NCI-H2107 treated with DMSO at 0.1 percent for 48 hours (cell line): ENCODE measurements at regions not wholly inside any gene's neighbourhood (a gene's known extent, or its start where the extent isn't known, plus 50 kb on each side); places are given as distances from the start of the nearest gene placed in this dataset.
"Not testable (repeated sequence)": the region's sequence is repeated elsewhere in the genome, so short reads cannot be mapped to it uniquely, and the experiment has no call there.

Experiments used
- DNase-seq: peaks from one replicate; lab custom pipeline; 2025; ENCODE audit not compliant: unreplicated experiment; lab: John Stamatoyannopoulos, UW

DNA sequence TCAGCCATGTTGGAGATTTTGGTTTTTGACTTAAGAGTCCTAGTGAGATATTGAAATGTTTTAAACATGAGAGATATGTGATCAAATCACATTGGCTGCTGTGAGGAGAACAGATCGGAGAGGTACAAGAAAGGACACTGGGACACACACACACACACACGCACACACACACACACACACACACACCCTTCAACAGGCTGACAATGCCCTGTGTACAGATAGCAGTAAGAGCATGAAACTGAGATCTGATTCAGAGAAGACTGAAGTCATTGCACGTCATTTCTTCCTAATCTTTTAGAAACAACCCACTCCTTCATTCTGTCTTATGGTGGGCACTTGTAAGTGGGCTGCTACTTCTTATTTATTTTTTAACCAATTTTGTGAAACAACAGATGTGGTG is 200.5 kb upstream of the E2F8 start:
- DNase-seq, result no peak

DNA sequence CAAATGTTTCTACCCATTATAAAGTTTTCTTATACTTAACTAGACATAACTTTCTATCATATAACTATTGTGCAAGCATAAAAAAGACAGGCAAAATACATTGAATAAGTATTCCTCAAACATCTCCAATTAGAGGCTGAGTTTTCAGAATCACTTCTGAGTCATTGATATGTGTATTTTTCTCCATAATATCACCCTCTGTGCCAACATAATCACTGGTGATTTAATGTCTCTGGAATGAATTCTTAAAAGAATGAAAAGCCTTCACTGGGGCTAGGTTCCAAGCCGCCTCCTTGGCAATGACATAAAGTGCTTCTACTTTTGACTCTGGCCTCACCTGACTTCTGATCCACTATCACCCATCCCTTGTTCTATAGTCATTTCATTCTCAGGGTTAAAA is 197.0 kb upstream of the E2F8 start:
- DNase-seq, result no peak

- no peak for DNase-seq
Observed at GRCh38 chr11:19436932-19437331, 196.2 kb upstream of the E2F8 start.

DNA sequence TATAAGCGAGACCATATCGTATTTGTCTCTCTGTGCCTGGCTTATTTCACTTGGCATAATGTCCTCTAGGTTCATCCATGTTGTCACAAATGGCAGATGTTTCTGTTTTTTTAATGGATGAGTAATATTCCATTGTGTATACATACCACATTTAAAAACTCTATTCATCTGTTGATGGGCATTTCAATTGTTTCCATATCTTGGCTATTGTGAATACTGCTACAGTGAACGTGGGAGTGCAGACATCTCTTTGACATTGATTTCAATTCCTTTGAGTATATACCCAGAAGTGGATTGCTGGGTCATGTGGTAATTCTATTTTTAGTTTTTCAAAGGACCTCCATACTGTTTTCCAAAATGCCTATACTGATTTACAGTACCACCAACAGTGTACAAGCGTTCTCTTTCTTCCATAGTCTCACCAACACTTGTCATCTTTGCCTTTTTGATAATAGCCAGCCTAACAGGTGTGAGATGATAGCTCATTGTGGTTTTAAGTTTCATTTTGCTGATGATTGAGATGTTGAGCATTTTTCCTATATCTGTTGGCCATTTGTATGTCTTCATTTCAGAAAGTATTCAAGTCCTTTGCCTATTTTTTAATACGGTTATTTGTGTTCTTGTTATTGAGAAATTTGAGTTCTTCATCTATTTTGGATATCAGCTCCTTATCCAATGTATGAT is 194.7 kb upstream of the E2F8 start:
- DNase-seq, result no peak

DNA sequence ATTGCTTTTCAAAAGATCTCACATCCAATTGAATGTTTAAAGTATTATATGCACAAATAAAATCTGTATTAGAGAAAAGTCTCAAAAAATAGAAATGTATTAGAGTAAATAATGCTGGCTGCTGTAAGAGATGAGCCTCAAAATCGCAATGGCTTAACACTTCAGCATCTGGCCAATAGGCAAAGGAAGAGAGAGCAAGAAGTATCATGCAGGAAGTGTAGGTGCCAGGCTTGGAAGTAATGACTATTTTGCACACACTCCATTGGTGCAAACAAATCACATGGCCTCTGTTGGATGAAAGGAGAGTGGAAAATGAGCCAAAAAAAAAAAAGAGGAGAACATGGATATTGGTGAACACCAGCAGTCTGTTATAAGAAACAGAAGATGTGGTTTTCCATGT is 193.0 kb upstream of the E2F8 start:
- no peak for DNase-seq

DNA sequence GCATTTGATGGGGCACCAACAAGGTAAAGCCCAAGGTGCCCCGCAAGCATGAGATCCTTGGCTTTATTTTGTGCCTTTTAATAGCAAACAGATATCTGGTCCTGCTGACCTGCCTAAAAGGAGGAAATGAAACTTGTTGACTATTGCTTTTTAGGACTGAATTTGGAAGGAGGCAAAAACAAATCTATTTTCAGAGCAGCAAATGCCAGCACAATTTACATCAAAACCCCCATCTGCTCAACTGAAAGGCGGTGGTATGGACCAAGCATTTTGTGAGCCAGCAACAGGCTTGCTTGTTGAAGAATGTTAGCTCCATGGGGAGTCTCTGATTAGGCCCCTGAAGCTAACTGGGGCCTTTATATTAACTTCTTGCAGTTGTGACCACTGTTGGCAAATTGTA is 192.6 kb upstream of the E2F8 start:
- no peak for DNase-seq

- DNase-seq, result peak; percentile 93
Observed at GRCh38 chr11:19432370-19433061, 191.8 kb upstream of the E2F8 start.

DNA sequence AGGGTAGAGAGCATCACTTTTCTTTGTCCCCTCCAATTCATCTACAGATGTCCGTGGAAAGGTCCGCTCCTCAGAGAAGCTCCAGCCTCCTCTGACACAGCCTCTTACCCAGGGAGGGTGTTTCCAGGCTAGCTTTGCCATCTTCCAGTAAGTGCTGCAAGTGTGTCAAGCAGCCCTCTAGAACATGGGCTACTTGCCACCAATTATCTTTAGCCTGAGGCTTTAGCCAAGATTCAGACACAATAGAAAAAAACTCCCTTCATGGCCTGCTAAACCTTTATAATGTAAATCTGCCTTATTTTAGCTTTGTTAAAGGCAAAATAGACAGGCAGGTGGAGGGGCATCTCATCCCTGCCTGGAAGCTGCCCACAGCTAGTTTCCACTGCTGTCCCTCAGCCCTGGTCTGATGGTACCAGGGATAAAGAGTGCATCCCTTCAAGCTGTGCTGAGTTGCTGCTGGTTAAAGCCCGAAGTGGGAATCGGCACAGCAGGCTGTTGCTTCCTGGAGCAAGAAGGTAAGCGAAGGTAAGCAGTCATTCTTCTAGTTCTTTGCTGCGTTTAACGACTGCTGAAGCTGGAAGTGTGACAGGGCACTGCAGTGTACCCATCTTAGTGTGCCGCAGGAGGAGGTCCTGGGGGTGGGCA is 190.1 kb upstream of the E2F8 start:
- DNase-seq, result no peak

DNA sequence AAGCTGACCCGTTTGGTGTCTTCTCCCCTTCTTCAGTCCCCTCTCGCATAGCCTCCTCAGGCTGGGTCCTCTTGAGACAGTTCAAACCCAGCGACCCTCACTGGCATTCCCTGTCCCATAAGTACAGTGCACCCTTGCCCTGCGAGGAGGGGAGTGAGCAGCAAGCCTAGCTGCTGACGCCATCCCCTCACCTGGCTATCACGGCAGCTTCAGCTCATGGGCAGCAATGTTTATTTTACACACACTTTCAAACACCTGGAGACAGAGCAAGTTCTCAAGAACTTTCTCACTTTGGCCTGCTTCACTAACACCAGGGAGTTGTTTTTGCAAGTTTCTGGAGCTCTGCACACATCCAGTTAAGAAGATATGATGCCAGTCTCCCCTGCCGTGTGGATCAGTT is 189.6 kb upstream of the E2F8 start:
- DNase-seq, result no peak

GRCh38 chr11:19429108-19429760 is 188.5 kb upstream of the E2F8 start:
- no peak for DNase-seq

GRCh38 chr11:19428206-19429002 is 187.7 kb upstream of the E2F8 start:
- peak; percentile 56 for DNase-seq

DNA sequence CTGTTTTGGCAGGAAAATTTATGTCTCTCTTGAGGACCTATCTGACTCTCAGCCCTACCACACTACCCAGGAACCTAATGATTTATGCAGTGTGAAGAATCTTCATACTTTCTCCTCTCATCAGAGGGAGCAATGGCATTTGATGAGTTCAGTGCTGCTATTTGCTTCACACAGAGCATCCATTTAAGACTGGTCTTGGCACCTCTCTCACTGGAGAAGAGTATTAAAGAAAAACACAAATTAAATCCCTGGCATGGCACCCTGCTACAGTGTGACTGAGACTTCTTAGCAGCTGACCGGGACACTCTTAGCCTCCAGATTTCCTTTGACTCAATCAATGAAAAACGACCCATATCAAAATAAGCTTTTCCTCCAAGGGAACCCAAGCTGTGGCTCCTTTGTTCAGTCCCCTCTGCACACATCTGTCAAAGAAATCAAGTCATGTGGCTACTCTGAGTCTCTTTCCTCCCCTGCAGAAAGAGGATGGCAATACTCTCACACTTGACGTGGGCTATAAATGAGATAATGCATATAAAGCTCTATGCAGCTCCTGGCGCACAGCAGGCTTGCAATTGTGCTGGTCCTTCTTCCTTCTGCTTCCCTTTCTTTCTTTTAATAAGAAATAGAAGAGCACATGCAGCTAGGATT is 186.1 kb upstream of the E2F8 start:
- DNase-seq, result no peak

GRCh38 chr11:19426011-19426755 is 185.4 kb upstream of the E2F8 start:
- DNase-seq, result no peak

GRCh38 chr11:19422276-19422675 is 181.5 kb upstream of the E2F8 start:
- no peak for DNase-seq

- no peak for DNase-seq
Observed at GRCh38 chr11:19420868-19421533, 180.3 kb upstream of the E2F8 start.

DNA sequence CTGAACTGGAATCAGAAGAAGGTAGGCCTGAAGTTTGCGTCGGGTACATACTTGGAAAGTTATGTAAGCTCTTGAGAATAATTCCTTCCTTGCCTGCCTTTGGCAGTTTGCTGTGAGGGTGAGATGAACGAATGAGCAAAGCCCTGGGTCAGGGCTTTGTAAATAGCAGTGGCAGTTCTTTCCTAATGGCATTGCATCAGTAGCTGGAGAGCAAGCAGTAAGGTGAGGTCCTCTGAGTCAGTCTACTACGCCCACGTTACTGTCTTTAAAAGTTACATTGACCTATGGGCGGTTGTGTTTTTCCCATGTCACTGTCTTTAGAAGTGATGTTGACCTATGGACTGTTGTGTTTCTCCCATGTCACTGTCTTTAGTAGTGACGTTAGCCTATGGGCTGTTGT is 179.1 kb upstream of the E2F8 start:
- no peak for DNase-seq

DNA sequence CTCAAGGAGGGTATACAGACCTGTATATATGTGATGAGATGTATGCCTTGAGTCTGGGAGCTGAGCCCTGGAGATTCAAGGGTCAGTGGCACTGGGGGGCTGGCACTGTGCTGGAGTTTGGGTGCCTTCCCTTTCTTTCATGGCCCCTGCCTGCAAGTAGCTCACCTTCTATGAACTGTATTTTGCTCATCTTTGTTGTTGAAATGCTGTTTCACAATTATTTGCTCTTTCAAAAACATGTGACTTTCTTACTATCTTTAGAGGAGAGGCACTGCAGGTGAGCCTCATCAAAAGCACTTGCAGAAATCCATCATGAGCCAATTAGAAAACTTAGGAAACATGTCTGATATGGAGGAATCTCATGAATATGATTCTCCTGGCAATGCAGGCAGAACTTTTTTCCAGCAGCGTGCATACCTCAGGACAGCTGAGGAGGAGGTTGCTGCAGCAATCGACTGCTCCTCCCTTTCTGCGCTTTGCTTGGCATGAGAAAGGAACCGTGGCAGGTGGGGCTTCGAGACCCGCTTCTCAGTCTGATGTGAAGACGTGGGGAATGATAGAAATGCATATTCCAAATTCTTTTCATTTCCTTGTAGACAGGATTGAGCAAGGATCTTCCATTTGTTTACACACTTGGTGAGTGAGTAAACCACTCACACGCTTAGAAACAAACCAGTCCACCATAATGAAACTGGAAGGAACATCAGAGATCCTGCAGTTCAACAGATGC is 178.4 kb upstream of the E2F8 start:
- DNase-seq, result no peak

DNA sequence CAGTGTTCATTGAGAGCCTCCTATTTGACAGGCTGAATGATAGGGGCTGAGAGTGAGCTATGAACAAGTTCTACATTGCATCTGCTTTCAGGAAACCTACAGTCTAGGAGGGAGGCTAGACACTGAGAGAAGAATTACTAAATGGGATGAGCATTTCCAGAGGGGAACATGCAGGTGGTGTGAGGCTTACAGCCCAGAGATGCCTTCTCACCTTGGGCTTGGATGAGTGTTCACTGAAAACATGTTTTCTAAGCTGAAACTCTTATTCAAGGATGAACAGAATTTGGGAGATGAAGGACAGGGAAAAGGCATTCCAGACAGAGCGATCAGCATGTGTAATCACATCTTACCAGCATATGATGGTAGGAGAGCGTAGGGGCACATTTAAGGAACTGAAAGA is 177.5 kb upstream of the E2F8 start:
- DNase-seq, result no peak

DNA sequence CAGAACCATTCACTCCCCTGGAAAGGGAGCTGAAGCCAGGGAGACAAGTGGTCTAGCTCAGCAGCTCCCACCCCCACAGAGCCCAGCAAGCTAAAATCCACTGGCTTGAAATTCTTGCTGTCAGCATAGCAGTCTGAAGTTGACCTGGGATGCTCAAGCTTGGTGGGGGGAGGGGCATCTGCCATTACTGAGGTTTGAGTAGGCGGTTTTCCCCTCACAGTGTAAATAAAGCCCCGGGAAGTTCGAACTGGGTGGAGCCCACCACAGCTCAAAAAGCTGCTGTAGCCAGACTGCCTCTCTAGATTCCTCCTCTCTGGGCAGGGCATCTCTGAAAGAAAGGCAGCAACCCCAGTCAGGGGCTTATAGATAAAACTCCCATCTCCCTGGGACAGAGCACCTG is 171.3 kb upstream of the E2F8 start:
- DNase-seq, result not testable (repeated sequence)
